Ascending aorta (tissue), 2 donors: ENCODE measurements at regions not wholly inside any gene's neighbourhood (a gene's known extent, or its start where the extent isn't known, plus 50 kb on each side); places are given as distances from the start of the nearest gene placed in this dataset.

Experiments used
- DNase-seq, 2 donors: peaks; one replicate each; pipeline ENCODE4 v3.0.0-alpha.2; 2019; ENCODE audit warnings: low spot score in 2 of 2
- H3K27ac ChIP-seq, 2 donors: fragments of 200-600 bp; sonication (generic); one replicate each; pipeline ENCODE4 v1.5.1; 2016 to 2017; ENCODE audit warnings: mild to moderate bottlenecking in 1 of 2
- H3K27me3 ChIP-seq: fragments of 200-600 bp; sonication (generic); one replicate; pipeline ENCODE4 v1.5.1; 2017
- H3K36me3 ChIP-seq, 2 donors: fragments of 200-600 bp; sonication (generic); one replicate each; pipeline ENCODE4 v1.5.1; 2016
- H3K4me1 ChIP-seq, 2 donors: fragments of 200-600 bp; sonication (generic); one replicate each; pipeline ENCODE4 v1.5.1; 2016 to 2017; ENCODE audit warnings: mild to moderate bottlenecking in 1 of 2
- H3K4me3 ChIP-seq, 2 donors: fragments of 200-600 bp; sonication (generic); one replicate each; pipeline ENCODE4 v1.5.1; 2016 to 2017; ENCODE audit warnings: mild to moderate bottlenecking in 1 of 2
- H3K9me3 ChIP-seq, 2 donors: fragments of 200-600 bp; sonication (generic); one replicate each; pipeline ENCODE4 v1.5.1; 2016
- intact Hi-C: fragments of 100-400 bp; cut with DNase I; formaldehyde crosslinking; loops from one replicate; pipeline ENCODE4 v1.15.1; 2023
- TF ChIP-seq, protein P1 (sequence below), 3 experiments: fragments of 200-600 bp in 2 of 3; fragments of 450-650 bp in 1 of 3; sonication (generic) in 2 of 3; IDR thresholded peaks; one replicate each; pipeline ENCODE4 v1.5.1; 2016 to 2019; ENCODE audit warnings: antibody characterized with exemption in 3 of 3, mild to moderate bottlenecking in 1 of 3, moderate library complexity in 1 of 3

DNA sequence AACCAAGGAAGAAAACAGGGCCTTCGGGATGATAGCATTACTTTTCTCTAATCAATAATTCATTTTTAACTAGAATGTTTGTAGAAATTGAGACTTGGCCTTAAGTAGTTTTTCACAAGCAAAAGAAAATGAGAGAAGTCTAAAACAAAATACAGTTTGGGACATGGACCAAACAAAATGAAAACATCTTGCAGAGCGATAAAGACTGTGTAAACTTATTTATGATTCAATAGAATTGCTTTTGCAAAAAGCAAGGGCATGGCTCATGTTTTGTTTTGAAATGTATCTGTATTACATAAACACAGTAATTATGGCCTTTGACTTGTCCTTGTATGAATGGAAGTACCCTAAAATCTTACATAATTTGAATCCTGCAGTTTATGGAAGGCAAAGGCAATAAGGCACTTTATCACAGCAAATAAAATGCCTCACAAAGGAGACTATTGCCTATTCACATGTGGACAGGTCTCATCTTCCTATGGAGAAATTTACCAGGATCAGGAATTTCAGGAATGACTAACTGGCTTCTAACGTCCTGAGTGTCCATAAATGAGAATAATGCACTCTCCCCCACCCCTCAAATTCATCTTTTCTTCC is 295.2 kb downstream of the PTEN start:
- H3K9me3 ChIP-seq, result no peaks in the 10 kb centered on the region
- TF ChIP-seq, protein P1, sequence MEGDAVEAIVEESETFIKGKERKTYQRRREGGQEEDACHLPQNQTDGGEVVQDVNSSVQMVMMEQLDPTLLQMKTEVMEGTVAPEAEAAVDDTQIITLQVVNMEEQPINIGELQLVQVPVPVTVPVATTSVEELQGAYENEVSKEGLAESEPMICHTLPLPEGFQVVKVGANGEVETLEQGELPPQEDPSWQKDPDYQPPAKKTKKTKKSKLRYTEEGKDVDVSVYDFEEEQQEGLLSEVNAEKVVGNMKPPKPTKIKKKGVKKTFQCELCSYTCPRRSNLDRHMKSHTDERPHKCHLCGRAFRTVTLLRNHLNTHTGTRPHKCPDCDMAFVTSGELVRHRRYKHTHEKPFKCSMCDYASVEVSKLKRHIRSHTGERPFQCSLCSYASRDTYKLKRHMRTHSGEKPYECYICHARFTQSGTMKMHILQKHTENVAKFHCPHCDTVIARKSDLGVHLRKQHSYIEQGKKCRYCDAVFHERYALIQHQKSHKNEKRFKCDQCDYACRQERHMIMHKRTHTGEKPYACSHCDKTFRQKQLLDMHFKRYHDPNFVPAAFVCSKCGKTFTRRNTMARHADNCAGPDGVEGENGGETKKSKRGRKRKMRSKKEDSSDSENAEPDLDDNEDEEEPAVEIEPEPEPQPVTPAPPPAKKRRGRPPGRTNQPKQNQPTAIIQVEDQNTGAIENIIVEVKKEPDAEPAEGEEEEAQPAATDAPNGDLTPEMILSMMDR (IDR thresholded peaks at IDR 0.05), result no peak
- intact Hi-C loops, result no loop called here
- peak overlapping the region; percentile 85 to 87 for H3K27ac ChIP-seq
- peaks cover 0 to 17% of the 10 kb centered on the region in 2 donors for H3K4me1 ChIP-seq
- H3K4me3 ChIP-seq, result no peak overlapping the region
- no peak for DNase-seq
- no peaks in the 10 kb centered on the region for H3K27me3 ChIP-seq
- no peaks in the 10 kb centered on the region for H3K36me3 ChIP-seq

DNA sequence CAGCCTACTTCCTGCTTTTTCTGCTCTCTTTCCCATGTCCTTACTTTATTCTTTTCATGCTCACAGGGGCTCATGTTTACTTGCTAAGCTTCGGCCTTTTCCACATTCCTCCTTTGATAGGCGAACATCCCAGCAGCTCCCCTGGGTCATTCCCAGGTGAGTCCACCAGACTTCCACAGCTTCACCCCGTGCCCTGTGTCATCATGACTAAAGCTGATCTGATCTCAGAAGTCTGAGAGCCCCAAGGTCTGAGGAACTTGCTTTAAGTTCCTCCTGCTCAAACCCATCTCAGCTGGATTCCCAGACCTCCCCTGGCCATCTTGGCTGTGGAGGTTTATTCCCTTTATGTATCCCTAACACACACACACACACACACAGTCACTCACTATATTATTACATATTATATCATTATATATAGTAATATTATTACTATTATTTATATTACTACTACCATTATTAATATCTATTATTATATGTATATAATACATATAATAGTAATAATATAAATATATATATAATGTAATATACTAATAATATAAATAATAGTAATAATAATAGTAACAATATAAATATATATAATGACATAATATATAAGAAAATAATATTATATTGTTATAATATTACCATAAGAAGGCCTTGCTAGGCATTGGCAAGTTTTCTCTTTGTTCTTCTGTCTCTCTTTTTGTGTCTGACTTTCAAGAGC is 295.9 kb downstream of the PTEN start:
- intact Hi-C loops, result no loop called here
- DNase-seq, result no peak
- Histone ChIP-seq H3K36me3 (no peaks in the 10 kb centered on the region), H3K9me3 (no peaks in the 10 kb centered on the region), H3K4me1 (peaks cover 0 to 17% of the 10 kb centered on the region in 2 donors), H3K4me3 (no peak overlapping the region), H3K27ac (peak overlapping the region; percentile 85 to 87), H3K27me3 (no peaks in the 10 kb centered on the region)
- TF ChIP-seq, protein P1 (IDR thresholded peaks at IDR 0.05), result no peak

DNA sequence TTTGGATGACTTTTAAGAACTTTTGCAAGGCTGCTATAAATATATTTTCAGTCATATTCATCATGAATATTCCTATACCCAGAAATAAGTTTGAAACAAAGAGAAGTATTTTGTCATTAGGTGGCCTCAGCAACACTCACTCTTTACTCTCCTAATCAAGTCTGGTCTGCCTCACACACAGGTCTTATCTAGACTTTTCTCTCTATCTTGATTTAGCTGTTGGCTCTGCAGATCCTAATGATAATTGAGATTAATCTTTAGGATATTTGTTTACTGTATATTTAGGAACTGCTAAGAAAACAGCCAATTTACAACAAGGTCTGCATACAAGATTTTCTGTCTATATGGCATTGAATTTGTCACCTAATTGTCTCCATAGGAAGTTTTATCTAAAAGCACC is 297.6 kb downstream of the PTEN start:
- Histone ChIP-seq H3K27ac (no peak overlapping the region), H3K9me3 (no peaks in the 10 kb centered on the region), H3K36me3 (no peaks in the 10 kb centered on the region), H3K4me3 (no peak overlapping the region), H3K4me1 (peaks cover 0 to 26% of the 10 kb centered on the region in 2 donors), H3K27me3 (no peaks in the 10 kb centered on the region)
- TF ChIP-seq, protein P1 (IDR thresholded peaks at IDR 0.05), result no peak
- intact Hi-C loops, result no loop called here
- no peak for DNase-seq

DNA sequence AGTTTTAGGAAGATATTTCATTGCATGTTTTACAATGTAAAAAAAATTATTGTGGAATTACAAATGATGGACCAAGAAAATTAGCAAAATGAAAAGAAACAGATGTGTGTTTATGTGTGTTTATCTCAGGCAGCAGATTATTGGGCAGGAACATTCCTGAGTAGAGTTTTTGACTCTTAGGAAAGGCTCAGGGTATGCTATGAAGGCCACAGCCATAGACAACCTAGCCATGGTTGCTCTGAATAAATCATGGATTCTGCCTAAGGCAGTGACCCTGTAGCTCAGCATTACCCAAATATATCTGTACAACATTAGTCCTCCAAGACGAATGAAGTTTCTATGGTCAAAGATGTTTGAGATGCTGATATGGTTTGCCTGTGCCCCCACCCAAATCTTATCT is 298.3 kb downstream of the PTEN start:
- intact Hi-C loops, result no loop called here
- Histone ChIP-seq H3K36me3 (no peaks in the 10 kb centered on the region), H3K27ac (no peak overlapping the region), H3K27me3 (no peaks in the 10 kb centered on the region), H3K9me3 (no peaks in the 10 kb centered on the region), H3K4me1 (peaks cover 0 to 32% of the 10 kb centered on the region in 2 donors), H3K4me3 (no peak overlapping the region)
- no peak for DNase-seq
- TF ChIP-seq, protein P1 (IDR thresholded peaks at IDR 0.05), result no peak

DNA sequence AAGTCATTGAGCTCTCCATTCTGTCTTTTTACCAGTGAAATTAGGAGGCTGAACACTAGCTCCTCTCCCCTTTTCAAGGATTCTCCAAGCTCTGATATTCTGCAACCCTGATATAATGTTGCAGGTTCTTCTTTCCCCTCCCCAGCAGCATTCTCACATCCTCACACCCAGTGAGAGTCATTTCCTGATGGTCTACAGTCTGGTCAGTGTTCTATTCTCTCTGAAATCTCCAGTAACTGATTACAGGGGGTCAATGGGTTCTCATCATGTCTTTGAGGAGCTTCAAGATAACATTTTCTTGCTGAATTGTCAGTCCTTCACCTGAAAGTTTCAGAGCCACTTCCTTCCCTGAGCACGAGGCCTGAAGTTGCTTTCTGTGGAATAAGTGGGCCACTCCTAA is 299.4 kb downstream of the PTEN start:
- Histone ChIP-seq H3K4me3 (no peak overlapping the region), H3K27ac (no peak overlapping the region), H3K36me3 (no peaks in the 10 kb centered on the region), H3K27me3 (no peaks in the 10 kb centered on the region), H3K4me1 (peaks cover 0 to 25% of the 10 kb centered on the region in 2 donors), H3K9me3 (no peaks in the 10 kb centered on the region)
- intact Hi-C loops, result no loop called here
- no peak for DNase-seq
- TF ChIP-seq, protein P1 (IDR thresholded peaks at IDR 0.05), result no peak
